ENCODE measurements at regions not wholly inside any gene's neighbourhood (a gene's known extent, or its start where the extent isn't known, plus 50 kb on each side); places are given as distances from the start of the nearest gene placed in this dataset.

- TF ChIP-seq, protein P1, sequence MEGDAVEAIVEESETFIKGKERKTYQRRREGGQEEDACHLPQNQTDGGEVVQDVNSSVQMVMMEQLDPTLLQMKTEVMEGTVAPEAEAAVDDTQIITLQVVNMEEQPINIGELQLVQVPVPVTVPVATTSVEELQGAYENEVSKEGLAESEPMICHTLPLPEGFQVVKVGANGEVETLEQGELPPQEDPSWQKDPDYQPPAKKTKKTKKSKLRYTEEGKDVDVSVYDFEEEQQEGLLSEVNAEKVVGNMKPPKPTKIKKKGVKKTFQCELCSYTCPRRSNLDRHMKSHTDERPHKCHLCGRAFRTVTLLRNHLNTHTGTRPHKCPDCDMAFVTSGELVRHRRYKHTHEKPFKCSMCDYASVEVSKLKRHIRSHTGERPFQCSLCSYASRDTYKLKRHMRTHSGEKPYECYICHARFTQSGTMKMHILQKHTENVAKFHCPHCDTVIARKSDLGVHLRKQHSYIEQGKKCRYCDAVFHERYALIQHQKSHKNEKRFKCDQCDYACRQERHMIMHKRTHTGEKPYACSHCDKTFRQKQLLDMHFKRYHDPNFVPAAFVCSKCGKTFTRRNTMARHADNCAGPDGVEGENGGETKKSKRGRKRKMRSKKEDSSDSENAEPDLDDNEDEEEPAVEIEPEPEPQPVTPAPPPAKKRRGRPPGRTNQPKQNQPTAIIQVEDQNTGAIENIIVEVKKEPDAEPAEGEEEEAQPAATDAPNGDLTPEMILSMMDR (IDR thresholded peaks at IDR 0.05; ENCODE audit: control extremely low read depth in 1 of 3, insufficient read depth in 1 of 3, low read depth in 1 of 3, low read length in 3 of 3) = no peak
- no peak for TF ChIP-seq POLR2AphosphoS5 (IDR thresholded peaks at IDR 0.05; ENCODE audit: low read depth, low read length)
- no peak for TF ChIP-seq TBP (IDR thresholded peaks at IDR 0.05; ENCODE audit: low read depth, low read length)
- no peak for TF ChIP-seq SRF (IDR thresholded peaks at IDR 0.05; ENCODE audit: low read depth, low read length)
- TF ChIP-seq EGR1 (IDR thresholded peaks at IDR 0.05; ENCODE audit: borderline replicate concordance, low read depth, low read length) = no peak
- no peak for TF ChIP-seq GTF2F1 (IDR thresholded peaks at IDR 0.05; ENCODE audit: borderline replicate concordance, low read depth, low read length)
- TF ChIP-seq POLR2A (IDR thresholded peaks at IDR 0.05; ENCODE audit: control extremely low read depth in 1 of 2, low read depth in 2 of 2, low read length in 2 of 2) = no peak
- TF ChIP-seq RAD21 (IDR thresholded peaks at IDR 0.05 in 1 of 2, conservative IDR thresholded peaks at IDR 0.05 in 1 of 2; ENCODE audit: low read depth in 2 of 2, low read length in 2 of 2) = no peak
These were observed 76.9 kb upstream of the RALY start for GRCh38 chr20:33916768-33917167.

Data from H1 (cell line).